NCI-H146 (cell line): ENCODE measurements at regions not wholly inside any gene's neighbourhood (a gene's known extent, or its start where the extent isn't known, plus 50 kb on each side); places are given as distances from the start of the nearest gene placed in this dataset.

Experiments
- DNase-seq: peaks from one replicate; lab custom pipeline; 2025; lab: John Stamatoyannopoulos, UW

DNA sequence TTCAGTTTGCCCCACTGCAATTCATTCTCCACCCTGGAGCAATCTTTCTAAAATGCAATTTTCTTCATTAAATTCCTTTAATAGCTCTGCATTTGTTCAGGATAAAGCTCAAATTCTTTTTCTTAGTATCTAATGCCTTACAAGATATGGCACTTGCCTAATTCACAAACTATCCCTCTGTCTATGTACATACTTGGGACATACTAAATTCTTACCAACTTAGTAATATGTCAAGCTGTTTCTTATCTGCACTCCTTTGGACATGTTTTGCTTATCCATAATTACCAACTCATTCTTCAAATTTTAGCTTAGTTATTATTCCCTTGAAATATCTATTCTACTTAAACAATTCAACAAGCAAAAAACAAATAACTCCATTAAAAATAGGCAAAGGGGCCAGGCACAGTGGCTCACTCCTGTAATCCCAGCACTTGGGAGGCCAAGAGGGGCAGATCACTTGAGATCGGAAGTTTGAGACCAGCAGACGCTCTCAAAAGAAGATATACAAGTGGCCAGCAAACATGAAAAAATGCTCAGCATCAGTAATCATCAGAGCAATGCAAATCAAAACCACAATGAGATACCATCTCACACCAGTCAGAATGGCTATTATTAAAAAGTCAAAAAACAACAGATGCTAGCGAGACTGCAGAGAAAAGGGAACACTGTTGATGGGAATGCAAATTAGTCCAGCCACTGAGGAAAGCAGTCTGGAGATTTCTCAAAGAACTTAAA lies 96.9 kb downstream of the FAM76B start:
- DNase-seq: no peak

DNA sequence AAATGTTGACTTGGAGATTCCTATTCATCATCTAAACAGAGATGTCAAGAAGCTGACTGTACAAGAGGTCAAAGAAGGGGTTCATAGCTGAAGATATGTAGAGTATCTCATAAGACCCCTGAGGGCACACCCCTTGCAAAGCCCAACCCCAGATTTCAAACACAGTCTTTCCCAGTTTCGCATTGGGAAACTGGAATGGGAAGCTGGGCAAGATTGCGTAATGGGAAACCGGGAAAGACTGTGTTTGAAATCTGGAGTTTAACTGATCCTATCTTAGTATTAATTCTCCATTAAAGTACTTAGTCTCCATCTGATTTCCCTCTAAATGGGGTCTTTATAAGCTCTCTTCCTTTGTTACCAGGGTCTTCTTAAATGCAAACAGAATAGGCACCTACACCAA lies 99.5 kb downstream of the FAM76B start:
- no peak for DNase-seq

DNA sequence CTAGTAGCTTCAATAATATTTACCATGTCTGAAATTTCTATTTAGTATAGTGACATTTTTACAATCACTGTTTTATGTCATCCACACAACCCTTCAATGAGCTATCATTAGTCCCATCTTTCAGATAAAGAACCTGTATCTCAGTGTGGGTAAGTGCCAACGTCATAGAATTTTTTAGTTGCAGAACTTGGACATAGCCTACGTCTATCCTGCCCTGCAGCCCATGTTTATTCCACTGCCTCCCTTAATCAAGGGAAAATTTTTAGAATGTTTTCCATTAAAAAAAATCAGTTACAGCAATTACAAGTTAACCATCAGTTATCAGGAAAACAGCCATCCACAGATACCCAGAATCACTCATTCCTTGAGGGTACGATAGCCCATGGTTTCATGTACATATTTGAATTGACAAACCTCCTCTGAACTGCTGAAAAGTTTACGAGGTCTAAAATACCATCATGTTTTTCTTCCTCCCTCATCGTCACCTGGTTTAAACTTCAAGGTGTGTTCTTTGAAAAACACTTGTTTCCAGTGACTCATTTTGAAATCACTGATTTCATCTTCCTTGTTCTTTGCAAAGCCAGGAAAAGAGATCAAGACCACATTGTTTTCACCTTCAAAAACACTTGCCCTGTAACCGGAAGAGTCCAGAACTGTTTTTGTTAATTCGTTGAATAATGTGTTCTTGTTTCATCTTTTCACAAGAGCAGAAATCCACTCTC lies 100.9 kb downstream of the FAM76B start:
- no peak for DNase-seq

GRCh38 chr11:95688015-95688414 lies 101.6 kb downstream of the FAM76B start:
- no peak for DNase-seq

- DNase-seq: no peak
Measured at GRCh38 chr11:95686265-95686664, 103.3 kb downstream of the FAM76B start.

- no peak for DNase-seq
Measured at GRCh38 chr11:95684701-95685100, 104.9 kb downstream of the FAM76B start.

DNA sequence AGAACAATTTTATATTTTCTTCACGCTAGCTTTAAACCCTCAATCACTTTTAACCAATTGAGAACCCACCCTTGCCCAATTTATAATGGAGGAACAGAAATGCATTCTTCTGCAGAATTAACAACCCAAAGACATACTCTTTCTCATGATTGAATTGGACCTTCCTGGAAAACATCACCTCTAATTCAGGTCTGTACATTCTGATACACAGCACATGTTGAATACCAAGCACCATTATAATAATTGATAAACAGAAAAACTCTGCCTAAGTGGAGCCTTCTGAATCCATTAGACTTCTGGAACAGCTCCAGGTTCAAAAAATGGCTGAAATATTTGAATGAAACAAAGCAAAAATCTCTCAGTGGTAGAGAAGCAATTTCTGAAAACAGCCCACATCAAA lies 105.4 kb downstream of the FAM76B start:
- DNase-seq: no peak

DNA sequence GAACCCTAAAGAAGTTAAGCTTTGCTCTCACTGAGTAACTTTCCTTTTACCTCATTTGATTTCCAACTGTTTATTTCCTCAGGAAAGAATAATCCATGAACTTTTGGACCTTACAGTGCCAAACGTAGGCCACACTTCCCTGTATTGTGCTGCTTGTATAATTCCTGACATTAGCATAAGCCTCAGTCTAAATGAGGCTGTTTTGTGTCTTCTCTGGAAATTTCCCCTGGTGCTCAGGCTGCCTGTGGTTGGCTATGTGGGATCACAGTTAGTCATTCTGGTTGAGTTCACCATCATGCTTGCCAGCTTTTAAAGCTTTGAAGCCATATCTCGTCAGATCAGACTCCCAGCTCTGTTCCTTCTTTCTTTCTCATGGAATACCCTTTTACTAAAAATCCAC lies 107.0 kb downstream of the FAM76B start:
- no peak for DNase-seq

DNA sequence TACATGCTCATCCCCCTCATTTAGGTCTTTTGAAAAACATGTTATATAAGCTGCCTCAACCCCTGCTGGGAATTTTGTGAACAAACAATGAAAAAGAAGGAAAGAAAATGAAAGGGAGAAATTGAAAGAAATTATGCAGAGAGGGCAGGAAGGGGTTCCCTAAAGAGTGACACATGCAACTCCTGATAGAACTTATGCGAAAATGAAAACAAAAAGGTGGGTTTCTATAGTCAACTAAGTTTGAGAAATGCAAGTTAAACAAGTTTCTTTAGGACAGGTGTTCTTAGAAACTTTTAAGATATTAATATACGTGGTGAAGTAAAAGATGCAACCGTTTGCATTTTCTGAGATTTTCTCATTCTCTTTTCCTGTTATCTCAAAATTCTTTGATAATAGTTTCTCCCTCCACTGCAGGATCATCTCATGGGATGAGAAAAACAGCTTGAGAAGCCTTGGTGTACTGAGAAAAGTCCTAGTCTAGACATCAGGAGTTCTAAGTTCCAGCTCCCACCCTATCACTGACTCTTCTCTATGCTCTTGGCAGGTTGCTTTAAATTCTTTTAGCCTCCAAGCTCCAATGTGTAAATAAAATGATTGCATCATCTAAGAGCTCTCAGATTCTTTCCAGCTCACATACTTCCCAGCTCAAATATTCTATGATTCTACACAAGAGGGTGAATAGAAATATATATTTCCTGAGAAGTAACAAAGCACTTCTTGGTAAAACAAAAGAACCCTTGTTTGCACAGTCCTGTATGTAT lies 109.2 kb downstream of the FAM76B start:
- DNase-seq: no peak

GRCh38 chr11:95678988-95679387 lies 110.6 kb downstream of the FAM76B start:
- no peak for DNase-seq

GRCh38 chr11:95676308-95676707 lies 113.3 kb downstream of the FAM76B start:
- DNase-seq: no peak

DNA sequence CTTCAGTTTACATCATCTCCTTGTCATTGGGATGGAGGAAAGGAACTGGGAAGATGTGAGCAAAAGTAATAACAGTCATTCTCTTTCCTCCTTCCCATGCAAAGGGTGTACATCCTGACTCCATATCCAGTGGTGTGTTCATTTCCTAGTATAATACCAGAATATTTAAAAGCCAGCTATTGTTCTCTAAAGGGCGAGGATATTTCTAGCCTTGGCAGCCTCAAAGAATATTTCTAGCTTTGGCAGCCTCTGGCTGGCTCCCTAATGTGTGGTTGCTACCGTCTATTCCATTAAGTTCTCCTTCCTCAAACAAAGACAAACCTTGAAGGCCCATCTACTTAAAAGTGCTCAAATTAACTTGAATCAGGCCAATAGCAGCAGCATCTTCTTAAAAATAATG lies 114.0 kb downstream of the FAM76B start:
- no peak for DNase-seq

GRCh38 chr11:95674657-95675358 lies 114.8 kb downstream of the FAM76B start:
- no peak for DNase-seq

DNA sequence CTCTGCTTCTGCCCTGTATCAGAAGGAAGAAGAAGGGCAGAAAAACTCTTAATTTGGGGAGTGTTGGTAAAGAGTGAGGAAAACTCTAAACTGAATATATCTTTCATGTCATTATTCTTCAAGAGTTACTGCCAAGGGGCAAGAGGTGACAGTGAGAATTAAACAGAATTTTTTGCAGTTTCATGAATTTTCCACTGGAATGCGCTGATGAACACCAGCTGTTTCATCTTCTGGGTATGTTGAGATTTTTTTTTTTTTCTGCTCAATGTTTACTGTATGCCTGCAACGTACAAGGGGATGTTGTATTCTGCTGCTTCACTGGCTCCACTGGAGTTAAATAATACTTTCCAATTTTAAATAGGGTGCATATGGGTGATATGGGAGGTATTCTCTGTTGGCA lies 117.8 kb downstream of the FAM76B start:
- DNase-seq: no peak

- DNase-seq: no peak
Measured at GRCh38 chr11:95668131-95668530, 121.5 kb downstream of the FAM76B start.

DNA sequence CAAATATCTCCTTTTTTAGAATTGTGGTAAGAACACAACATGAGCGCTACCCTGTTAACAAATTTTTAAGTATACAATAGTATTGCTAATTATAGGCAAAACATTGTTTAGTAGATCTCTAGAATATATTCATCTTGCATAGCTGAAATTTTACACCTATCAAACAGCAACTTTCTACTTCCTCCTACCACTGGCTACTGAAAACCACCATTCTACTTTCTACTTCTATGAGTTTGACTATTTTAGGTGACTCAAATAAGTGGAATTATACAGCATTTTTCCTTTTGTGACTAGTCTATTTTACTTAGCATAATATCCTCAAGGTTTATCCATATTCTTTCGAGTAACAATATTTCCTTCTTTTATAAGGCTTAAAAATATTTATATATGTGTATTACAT lies 128.4 kb downstream of the FAM76B start:
- DNase-seq: no peak

- DNase-seq: no peak
Measured at GRCh38 chr11:95660038-95660437, 129.5 kb downstream of the FAM76B start.

DNA sequence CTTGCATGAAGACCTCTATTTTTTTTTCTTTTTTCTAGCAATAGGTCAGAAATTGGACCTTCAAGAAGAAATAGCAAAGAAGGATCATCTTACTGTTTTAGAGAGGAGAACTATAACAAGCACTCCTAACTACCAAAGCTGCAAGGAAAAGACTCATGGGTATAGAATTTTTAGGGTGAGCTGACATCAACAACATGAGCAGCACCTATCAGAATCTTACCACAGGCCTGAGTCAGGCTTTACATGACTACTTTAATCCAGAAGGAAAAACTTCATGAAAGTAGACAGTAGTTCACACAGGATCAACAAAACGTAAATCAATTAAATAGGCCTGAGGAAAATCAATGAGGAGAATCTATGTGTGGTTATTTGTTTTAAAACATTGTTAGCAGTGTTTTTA lies 130.5 kb downstream of the FAM76B start:
- DNase-seq: no peak

- no peak for DNase-seq
Measured at GRCh38 chr11:95655536-95655935, 134.0 kb downstream of the FAM76B start.

GRCh38 chr11:95653680-95654079 lies 135.9 kb downstream of the FAM76B start:
- DNase-seq: no peak

DNA sequence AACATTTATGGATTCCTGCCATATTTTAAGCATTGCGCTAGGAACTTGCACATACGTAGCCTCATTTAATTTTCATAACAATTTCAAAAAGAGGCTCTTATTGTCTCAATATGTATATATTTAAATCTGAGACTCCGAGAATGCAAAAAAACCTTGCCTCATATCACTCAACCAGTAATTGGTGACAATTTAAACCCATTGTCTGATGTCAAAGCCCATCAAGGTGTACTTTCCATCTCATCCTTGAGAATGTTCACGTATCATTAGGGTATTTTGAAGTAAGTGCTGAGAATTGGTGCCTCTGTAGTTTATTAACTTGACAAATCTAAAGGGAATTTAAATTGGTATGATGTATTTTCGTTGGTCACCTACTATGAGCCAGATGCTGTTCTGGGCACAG lies 136.5 kb downstream of the FAM76B start:
- no peak for DNase-seq

DNA sequence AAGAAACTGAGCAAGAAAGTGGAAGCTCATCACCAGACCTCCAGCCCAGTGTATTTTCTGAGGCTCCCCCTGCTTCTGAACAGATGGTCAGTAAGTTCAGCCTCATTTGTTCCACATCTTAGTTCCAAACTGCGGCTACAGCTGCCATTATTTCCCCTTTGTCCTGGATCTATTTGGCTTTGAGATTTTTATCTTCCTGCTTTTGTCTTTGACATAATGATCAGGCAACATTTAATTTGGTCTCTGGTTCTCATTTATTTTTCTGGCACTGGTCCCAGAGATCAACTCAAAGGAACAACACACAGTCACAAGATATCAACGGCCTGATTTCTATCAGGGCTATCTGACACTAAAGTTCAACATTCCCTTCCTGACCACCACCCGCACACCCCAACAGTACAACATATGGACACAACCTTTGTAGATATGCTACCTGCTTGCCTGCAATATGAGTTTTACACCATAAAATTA lies 137.5 kb downstream of the FAM76B start:
- peak; percentile 4 for DNase-seq
